ENCODE measurements at regions not wholly inside any gene's neighbourhood (a gene's known extent, or its start where the extent isn't known, plus 50 kb on each side); places are given as distances from the start of the nearest gene placed in this dataset.
"Not testable (repeated sequence)": the region's sequence is repeated elsewhere in the genome, so short reads cannot be mapped to it uniquely, and the experiment has no call there.

GRCh38 chr1:148417241-148417640, 65.9 kb downstream of the PPIAL4G start:
- not testable (repeated sequence) for H3K27ac ChIP-seq (ENCODE audit: low read depth in 1 of 2, low read length in 2 of 2); H3K9ac ChIP-seq (ENCODE audit: low read depth in 1 of 2, low read length in 2 of 2); H3K9me3 ChIP-seq (ENCODE audit: control insufficient read depth in 4 of 4, low read length in 3 of 4); H3K4me1 ChIP-seq (ENCODE audit: control insufficient read depth in 4 of 4, insufficient read depth in 4 of 4, low read length in 3 of 4); DNase-seq (ENCODE audit: low spot score); H3K27me3 ChIP-seq (ENCODE audit: control insufficient read depth in 4 of 4, insufficient read depth in 4 of 4, low read length in 3 of 4); H3K4me3 ChIP-seq (ENCODE audit: low read depth in 1 of 3, low read length in 3 of 3); H3K36me3 ChIP-seq (ENCODE audit: control insufficient read depth in 4 of 4, insufficient read depth in 3 of 4, low read depth in 1 of 4, low read length in 3 of 4)
- 95% methylated on average over 3 of the region's 3 CpGs for WGBS

GRCh38 chr1:148413385-148413784, 69.7 kb downstream of the PPIAL4G start:
- not testable (repeated sequence) for DNase-seq (ENCODE audit: low spot score); H3K9ac ChIP-seq (ENCODE audit: low read depth in 1 of 2, low read length in 2 of 2); H3K4me1 ChIP-seq (ENCODE audit: control insufficient read depth in 4 of 4, insufficient read depth in 4 of 4, low read length in 3 of 4); H3K27ac ChIP-seq (ENCODE audit: low read depth in 1 of 2, low read length in 2 of 2); H3K9me3 ChIP-seq (ENCODE audit: control insufficient read depth in 4 of 4, low read length in 3 of 4); H3K27me3 ChIP-seq (ENCODE audit: control insufficient read depth in 4 of 4, insufficient read depth in 4 of 4, low read length in 3 of 4); H3K36me3 ChIP-seq (ENCODE audit: control insufficient read depth in 4 of 4, insufficient read depth in 3 of 4, low read depth in 1 of 4, low read length in 3 of 4); H3K4me3 ChIP-seq (ENCODE audit: low read depth in 1 of 3, low read length in 3 of 3)
- WGBS = 97% methylated on average over 2 of the region's 2 CpGs

- H3K9ac ChIP-seq (ENCODE audit: low read depth in 1 of 2, low read length in 2 of 2); H3K4me3 ChIP-seq (ENCODE audit: low read depth in 1 of 3, low read length in 3 of 3); H3K4me1 ChIP-seq (ENCODE audit: control insufficient read depth in 4 of 4, insufficient read depth in 4 of 4, low read length in 3 of 4); DNase-seq (ENCODE audit: low spot score); H3K9me3 ChIP-seq (ENCODE audit: control insufficient read depth in 4 of 4, low read length in 3 of 4); H3K36me3 ChIP-seq (ENCODE audit: control insufficient read depth in 4 of 4, insufficient read depth in 3 of 4, low read depth in 1 of 4, low read length in 3 of 4); H3K27me3 ChIP-seq (ENCODE audit: control insufficient read depth in 4 of 4, insufficient read depth in 4 of 4, low read length in 3 of 4); H3K27ac ChIP-seq (ENCODE audit: low read depth in 1 of 2, low read length in 2 of 2): not testable (repeated sequence)
- 95% methylated on average over 28 of the region's 30 CpGs for WGBS
These were observed 78.1 kb downstream of the PPIAL4G start for GRCh38 chr1:148404786-148405568.

- 91% methylated on average over 2 of the region's 2 CpGs for WGBS
- not testable (repeated sequence) for H3K9ac ChIP-seq (ENCODE audit: low read depth in 1 of 2, low read length in 2 of 2); H3K27me3 ChIP-seq (ENCODE audit: control insufficient read depth in 4 of 4, insufficient read depth in 4 of 4, low read length in 3 of 4); H3K27ac ChIP-seq (ENCODE audit: low read depth in 1 of 2, low read length in 2 of 2); H3K9me3 ChIP-seq (ENCODE audit: control insufficient read depth in 4 of 4, low read length in 3 of 4); H3K36me3 ChIP-seq (ENCODE audit: control insufficient read depth in 4 of 4, insufficient read depth in 3 of 4, low read depth in 1 of 4, low read length in 3 of 4); H3K4me3 ChIP-seq (ENCODE audit: low read depth in 1 of 3, low read length in 3 of 3); H3K4me1 ChIP-seq (ENCODE audit: control insufficient read depth in 4 of 4, insufficient read depth in 4 of 4, low read length in 3 of 4); DNase-seq (ENCODE audit: low spot score)
These were observed 79.2 kb downstream of the PPIAL4G start for GRCh38 chr1:148403925-148404324.

- H3K9ac ChIP-seq (ENCODE audit: low read depth in 1 of 2, low read length in 2 of 2); H3K36me3 ChIP-seq (ENCODE audit: control insufficient read depth in 4 of 4, insufficient read depth in 3 of 4, low read depth in 1 of 4, low read length in 3 of 4); H3K27ac ChIP-seq (ENCODE audit: low read depth in 1 of 2, low read length in 2 of 2); H3K27me3 ChIP-seq (ENCODE audit: control insufficient read depth in 4 of 4, insufficient read depth in 4 of 4, low read length in 3 of 4); H3K4me1 ChIP-seq (ENCODE audit: control insufficient read depth in 4 of 4, insufficient read depth in 4 of 4, low read length in 3 of 4); DNase-seq (ENCODE audit: low spot score); H3K9me3 ChIP-seq (ENCODE audit: control insufficient read depth in 4 of 4, low read length in 3 of 4): not testable (repeated sequence)
- H3K4me3 ChIP-seq (ENCODE audit: low read depth in 1 of 3, low read length in 3 of 3) = peak overlapping the region in 1 of 3 donors; percentile 46
- 64% methylated on average over 4 of the region's 7 CpGs for WGBS
These were observed 80.0 kb downstream of the PPIAL4G start for GRCh38 chr1:148403085-148403456.

Measured in liver (tissue), 6 donors.